IMR-90 (cell line): ENCODE measurements at regions not wholly inside any gene's neighbourhood (a gene's known extent, or its start where the extent isn't known, plus 50 kb on each side); places are given as distances from the start of the nearest gene placed in this dataset.

ENCODE experiments used
- ATAC-seq: fragments of 200-7000 bp; cut with Tn5 transposase; 2 replicates; pipeline ENCODE4 v1.9.1; 2020; ENCODE audit warnings: low read depth, mild to moderate bottlenecking, moderate library complexity
- BruUV-seq: library from RNA; stranded (reverse); fragments of 400-500 nt; replicated peaks from 2 replicates; lab custom pipeline; 2021; lab: Mats Ljungman, UMichigan
- CTCF ChIA-PET: fragments of 300-600 bp; formaldehyde crosslinking; extraction: SDS; loops from one replicate; lab custom pipeline; 2021; ENCODE audit warnings: antibody characterized with exemption; lab: Yijun Ruan, JAX
- POLR2A ChIA-PET: fragments of 300-600 bp; sonication (Branson Sonifier 250); formaldehyde crosslinking; loops from one replicate; lab custom pipeline; 2022; ENCODE audit warnings: antibody characterized with exemption; ENCODE audit not compliant: unreplicated experiment; lab: Charles Lee
- DNase-seq: peaks from one replicate; pipeline ENCODE4 v3.0.0; 2013
- H2AFZ ChIP-seq: replicated peaks from 2 replicates; pipeline ENCODE3; 2013; ENCODE audit warnings: low read length, mild to moderate bottlenecking; ENCODE audit not compliant: poor library complexity
- H2AK5ac ChIP-seq: 2 replicates; pipeline ENCODE4 v1.6.1; 2013; ENCODE audit warnings: low read depth, low read length, inconsistent platforms
- H2AK9ac ChIP-seq: replicated peaks from 2 replicates; pipeline ENCODE3; 2013; ENCODE audit warnings: mild to moderate bottlenecking, low read depth, low read length, moderate library complexity; ENCODE audit not compliant: poor library complexity
- H2BK120ac ChIP-seq: 2 replicates; pipeline ENCODE4 v1.6.1; 2013; ENCODE audit warnings: low read depth, low read length, inconsistent platforms
- H2BK15ac ChIP-seq: 3 replicates; pipeline ENCODE4 v1.6.1; 2013; ENCODE audit warnings: low read depth, low read length, inconsistent platforms
- H2BK20ac ChIP-seq: 2 replicates; pipeline ENCODE4 v1.6.1; 2013; ENCODE audit warnings: low read depth, mild to moderate bottlenecking, inconsistent platforms, low read length, moderate library complexity
- H2BK5ac ChIP-seq: 2 replicates; pipeline ENCODE4 v1.6.1; 2013; ENCODE audit warnings: mild to moderate bottlenecking, low read depth, low read length, inconsistent platforms; ENCODE audit not compliant: poor library complexity, severe bottlenecking
- H3K14ac ChIP-seq: replicated peaks from 2 replicates; pipeline ENCODE4 v1.6.1; 2013; ENCODE audit warnings: low read depth, low read length, inconsistent platforms
- H3K18ac ChIP-seq: 2 replicates; pipeline ENCODE4 v1.6.1; 2013; ENCODE audit warnings: low read depth, low read length, control low read depth
- H3K23ac ChIP-seq: 2 replicates; pipeline ENCODE4 v1.6.1; 2013; ENCODE audit warnings: low read depth, low read length, inconsistent platforms
- H3K27ac ChIP-seq: 2 replicates; pipeline ENCODE4 v1.5.1; 2013; ENCODE audit warnings: mild to moderate bottlenecking, control low read depth, low read length; ENCODE audit not compliant: insufficient read depth
- H3K27me3 ChIP-seq: 2 replicates; pipeline ENCODE4 v1.6.1; 2013; ENCODE audit warnings: low read length; ENCODE audit not compliant: control insufficient read depth, insufficient read depth
- H3K36me3 ChIP-seq: 2 replicates; pipeline ENCODE4 v1.6.1; 2013; ENCODE audit warnings: low read length, mixed read lengths; ENCODE audit not compliant: control insufficient read depth, insufficient read depth
- H3K4ac ChIP-seq: 2 replicates; pipeline ENCODE4 v1.6.1; 2013; ENCODE audit warnings: low read depth, low read length, inconsistent platforms
- H3K4me1 ChIP-seq: 2 replicates; pipeline ENCODE4 v1.6.1; 2013; ENCODE audit warnings: low read length, mixed read lengths; ENCODE audit not compliant: control insufficient read depth, insufficient read depth
- H3K4me2 ChIP-seq: 2 replicates; pipeline ENCODE4 v1.6.1; 2013; ENCODE audit warnings: low read depth, mild to moderate bottlenecking, control low read depth, low read length, moderate library complexity
- H3K4me3 ChIP-seq: 2 replicates; pipeline ENCODE4 v1.5.1; 2013; ENCODE audit warnings: low read depth, mild to moderate bottlenecking, control low read depth, low read length, moderate library complexity; ENCODE audit not compliant: insufficient read depth
- H3K56ac ChIP-seq: 2 replicates; pipeline ENCODE4 v1.6.1; 2013; ENCODE audit warnings: low read length, inconsistent platforms; ENCODE audit not compliant: insufficient read depth; ENCODE audit errors: extremely low read depth
- H3K79me1 ChIP-seq, 2 experiments: 2 replicates each; pipeline ENCODE4 v1.6.1; 2013; ENCODE audit warnings: low read length in 2 of 2, inconsistent platforms in 1 of 2, low read depth in 1 of 2
- H3K9ac ChIP-seq: 2 replicates; pipeline ENCODE4 v1.6.1; 2013; ENCODE audit warnings: low read depth, low read length, control low read depth
- H3K9me1 ChIP-seq: 2 replicates; pipeline ENCODE4 v1.6.1; 2013; ENCODE audit warnings: low read length, inconsistent platforms; ENCODE audit not compliant: insufficient read depth
- H3K9me3 ChIP-seq: 2 replicates; pipeline ENCODE4 v1.6.1; 2013; ENCODE audit warnings: low read length; ENCODE audit not compliant: control insufficient read depth, insufficient read depth
- H4K20me1 ChIP-seq: 2 replicates; pipeline ENCODE4 v1.6.1; 2013; ENCODE audit warnings: low read length, inconsistent platforms; ENCODE audit not compliant: insufficient read depth
- H4K5ac ChIP-seq: 2 replicates; pipeline ENCODE4 v1.6.1; 2013; ENCODE audit warnings: mild to moderate bottlenecking, low read depth, low read length, control low read depth
- H4K8ac ChIP-seq, 2 experiments: 2 replicates each; pipeline ENCODE4 v1.6.1; 2013; ENCODE audit warnings: low read depth in 2 of 2, low read length in 2 of 2, control low read depth in 1 of 2, inconsistent platforms in 1 of 2
- H4K91ac ChIP-seq: 2 replicates; pipeline ENCODE4 v1.6.1; 2013; ENCODE audit warnings: low read depth, low read length, inconsistent platforms; ENCODE audit not compliant: insufficient read depth
- CEBPB ChIP-seq: IDR thresholded peaks from 2 replicates; pipeline ENCODE4 v1.6.1; 2012; ENCODE audit warnings: low read depth, low read length, improper control_type of control experiment
- CHD1 ChIP-seq: IDR thresholded peaks from 2 replicates; pipeline ENCODE4 v1.6.1; 2012; ENCODE audit warnings: low read depth, low read length, improper control_type of control experiment
- MAFK ChIP-seq: IDR thresholded peaks from 2 replicates; pipeline ENCODE4 v1.6.1; 2012; ENCODE audit warnings: low read depth, low read length, improper control_type of control experiment
- NFE2L2 ChIP-seq: fragments of 150-350 bp; IDR thresholded peaks from 2 replicates; pipeline ENCODE4 v1.6.1; 2016; ENCODE audit warnings: low read depth, mild to moderate bottlenecking, low read length
- WGBS, 2 experiments: methylation state at CpG; one replicate each; pipeline versions ENCODE4 v1.1.5 to v1.1.7; 2013; ENCODE audit warnings: missing lambda C conversion rate in 2 of 2; ENCODE audit not compliant: insufficient read length in 1 of 2; ENCODE audit errors: extremely low coverage in 2 of 2; 5-methylcytosine and 5-hydroxymethylcytosine counted together
- dilution Hi-C: fragments of 300-500 bp; cut with HindIII; formaldehyde crosslinking; loops from one replicate; pipeline ENCODE4 v1.14.3; 2018; ENCODE audit warnings: low sequenced_read_pairs; ENCODE audit not compliant: unreplicated experiment
- in situ Hi-C: fragments of 300-500 bp; cut with MboI; formaldehyde crosslinking; loops from 3 replicates; pipeline ENCODE4 v1.14.3; 2019; ENCODE audit warnings: low sequenced_read_pairs, inconsistent platforms, mixed read lengths
- intact Hi-C: fragments of 100-400 bp; cut with micrococcal nuclease; formaldehyde crosslinking; loops from 2 replicates; pipeline ENCODE4 v1.10.0; 2022

DNA sequence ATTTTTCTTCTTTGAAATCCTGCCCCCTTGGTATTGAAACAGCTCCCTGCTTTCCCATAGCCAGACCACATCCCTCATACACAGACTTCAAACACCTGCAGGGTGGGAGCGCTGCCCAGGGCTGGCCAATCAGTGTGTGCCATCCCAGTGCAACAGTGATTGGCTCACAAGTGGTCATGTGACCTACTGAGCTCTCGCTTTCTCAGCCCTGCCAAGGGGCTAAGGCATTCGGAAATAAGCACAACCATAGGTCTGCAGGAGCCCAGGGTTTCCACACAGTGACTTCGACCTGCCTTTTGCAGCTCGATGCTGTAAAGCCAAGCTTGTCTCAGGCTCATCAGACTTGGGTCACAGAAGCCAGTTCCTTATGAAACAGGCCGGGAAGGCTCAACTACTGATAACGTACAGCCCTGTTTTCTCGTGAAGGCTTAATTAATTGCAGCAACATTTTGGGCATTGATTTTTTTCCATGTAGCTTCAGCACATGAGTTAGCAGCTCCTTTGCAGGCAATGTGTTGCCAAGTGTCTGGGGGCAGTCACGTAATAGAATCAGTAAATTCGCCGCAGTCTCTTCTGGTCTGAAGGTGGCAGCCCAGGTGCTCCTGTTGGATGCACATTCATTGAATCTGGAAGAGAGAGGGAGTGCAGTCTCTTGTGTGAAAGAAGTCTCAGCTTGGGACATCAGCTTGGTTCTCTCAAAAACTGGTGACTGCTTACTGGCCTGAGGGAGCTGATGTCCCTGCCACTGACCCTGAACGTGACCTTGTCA, 1091.8 kb downstream of the AACS start:
- no peak overlapping the region for H2AK9ac ChIP-seq
- TF ChIP-seq CEBPB (no peak), NFE2L2 (no peak), MAFK (no peak), CHD1 (no peak)
- H3K4me3 ChIP-seq, result no peak overlapping the region
- no peak overlapping the region for H4K8ac ChIP-seq
- no peaks in the 10 kb centered on the region for H3K27me3 ChIP-seq
- H2AFZ ChIP-seq, result no peak overlapping the region
- BruUV-seq, result no TSS peak
- in situ Hi-C loops (no loop called here), dilution Hi-C loops (no loop called here), intact Hi-C loops (no loop called here)
- H2BK120ac ChIP-seq, result no peak overlapping the region
- H3K27ac ChIP-seq, result no peak overlapping the region
- H3K9ac ChIP-seq, result no peak overlapping the region
- H2AK5ac ChIP-seq, result no peak overlapping the region
- H2BK5ac ChIP-seq, result no peak overlapping the region
- H3K36me3 ChIP-seq, result no peaks in the 10 kb centered on the region
- no peak for ATAC-seq
- no peak overlapping the region for H3K4ac ChIP-seq
- H4K5ac ChIP-seq, result no peak overlapping the region
- H3K56ac ChIP-seq, result no peak overlapping the region
- H4K91ac ChIP-seq, result no peak overlapping the region
- H3K79me1 ChIP-seq, result no peaks in the 10 kb centered on the region
- no peak overlapping the region for H3K14ac ChIP-seq
- H3K4me2 ChIP-seq, result no peak overlapping the region
- DNase-seq, result no peak
- H3K4me1 ChIP-seq, result no peaks in the 10 kb centered on the region
- WGBS, 2 experiments, result 54% methylated on average over 11 of the region's 12 CpGs; no CpG with 5 or more reads in 1 of the 2 experiments
- no peak overlapping the region for H2BK20ac ChIP-seq
- peaks cover 29% of the 10 kb centered on the region for H3K9me3 ChIP-seq
- no peaks in the 10 kb centered on the region for H4K20me1 ChIP-seq
- H2BK15ac ChIP-seq, result no peak overlapping the region
- no peak overlapping the region for H3K18ac ChIP-seq
- CTCF ChIA-PET, result no interaction called here
- H3K23ac ChIP-seq, result no peak overlapping the region
- no peaks in the 10 kb centered on the region for H3K9me1 ChIP-seq
- POLR2A ChIA-PET, result no interaction called here
